GM18499 (cell line): ENCODE measurements at regions not wholly inside any gene's neighbourhood (a gene's known extent, or its start where the extent isn't known, plus 50 kb on each side); places are given as distances from the start of the nearest gene placed in this dataset.

Experiments
- ATAC-seq: cut with Tn5 transposase; IDR thresholded peaks from one replicate; pipeline ENCODE4 v1.9.1; 2021; ENCODE audit warnings: moderate number of reproducible peaks; ENCODE audit not compliant: insufficient read depth, unreplicated experiment

- ATAC-seq = no peak
Observed at GRCh38 chrX:8232406-8232805, 61.3 kb upstream of the VCX2 start.

GRCh38 chrX:8233091-8233490, 62.0 kb upstream of the VCX2 start:
- no peak for ATAC-seq

GRCh38 chrX:8235026-8235425, 64.0 kb upstream of the VCX2 start:
- no peak for ATAC-seq

GRCh38 chrX:8237718-8238117, 66.7 kb upstream of the VCX2 start:
- no peak for ATAC-seq

GRCh38 chrX:8242431-8243020, 71.5 kb upstream of the VCX2 start:
- no peak for ATAC-seq

- no peak for ATAC-seq
Observed at GRCh38 chrX:8244301-8244700, 73.2 kb upstream of the VCX2 start.

GRCh38 chrX:8245411-8245810, 74.3 kb upstream of the VCX2 start:
- no peak for ATAC-seq

GRCh38 chrX:8253096-8253495, 82.0 kb upstream of the VCX2 start:
- ATAC-seq = no peak

GRCh38 chrX:8254401-8254800, 83.3 kb upstream of the VCX2 start:
- ATAC-seq = no peak

GRCh38 chrX:8272821-8273220, 101.8 kb upstream of the VCX2 start:
- no peak for ATAC-seq

GRCh38 chrX:8273451-8273895, 102.4 kb upstream of the VCX2 start:
- ATAC-seq = no peak

- no peak for ATAC-seq
Observed at GRCh38 chrX:8274170-8274569, 103.1 kb upstream of the VCX2 start.

GRCh38 chrX:8278557-8278956, 107.5 kb upstream of the VCX2 start:
- ATAC-seq = no peak

GRCh38 chrX:8279323-8279722, 108.3 kb upstream of the VCX2 start:
- no peak for ATAC-seq

GRCh38 chrX:8284131-8284530, 113.1 kb upstream of the VCX2 start:
- no peak for ATAC-seq

GRCh38 chrX:8288590-8288989, 117.5 kb upstream of the VCX2 start:
- no peak for ATAC-seq

- no peak for ATAC-seq
Observed at GRCh38 chrX:8289523-8289922, 118.5 kb upstream of the VCX2 start.

GRCh38 chrX:8297766-8298165, 126.7 kb upstream of the VCX2 start:
- ATAC-seq = no peak

- ATAC-seq = no peak
Observed at GRCh38 chrX:8304668-8305067, 133.6 kb upstream of the VCX2 start.

GRCh38 chrX:8305350-8305749, 134.3 kb upstream of the VCX2 start:
- ATAC-seq = no peak

GRCh38 chrX:8306291-8306925, 135.3 kb upstream of the VCX2 start:
- no peak for ATAC-seq

GRCh38 chrX:8310409-8310808, 139.3 kb upstream of the VCX2 start:
- no peak for ATAC-seq
